ENCODE measurements at regions not wholly inside any gene's neighbourhood (a gene's known extent, or its start where the extent isn't known, plus 50 kb on each side); places are given as distances from the start of the nearest gene placed in this dataset.

DNA sequence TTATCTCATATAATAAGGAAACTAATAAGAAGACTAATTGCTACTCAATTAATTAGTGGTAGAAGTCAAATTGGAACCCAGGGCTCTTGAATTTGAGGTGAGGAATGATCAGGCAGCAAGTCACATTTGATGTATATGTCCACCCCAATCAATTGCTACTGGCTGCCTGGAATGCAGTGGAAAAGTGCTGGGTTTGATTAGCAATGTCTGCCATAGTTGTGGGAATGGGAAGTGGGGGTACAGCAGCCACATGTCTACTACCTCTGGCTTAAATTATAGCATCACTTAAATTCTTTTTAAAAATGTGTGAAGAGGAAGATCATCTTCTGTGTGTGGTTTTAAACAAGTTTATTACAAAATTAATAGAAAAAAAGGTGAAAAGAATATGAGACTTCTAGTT is 50.8 kb upstream of the NAV2 start:
- no peak for DNase-seq

GRCh38 chr11:19660076-19660475 is 52.6 kb upstream of the NAV2 start:
- no peak for DNase-seq

DNA sequence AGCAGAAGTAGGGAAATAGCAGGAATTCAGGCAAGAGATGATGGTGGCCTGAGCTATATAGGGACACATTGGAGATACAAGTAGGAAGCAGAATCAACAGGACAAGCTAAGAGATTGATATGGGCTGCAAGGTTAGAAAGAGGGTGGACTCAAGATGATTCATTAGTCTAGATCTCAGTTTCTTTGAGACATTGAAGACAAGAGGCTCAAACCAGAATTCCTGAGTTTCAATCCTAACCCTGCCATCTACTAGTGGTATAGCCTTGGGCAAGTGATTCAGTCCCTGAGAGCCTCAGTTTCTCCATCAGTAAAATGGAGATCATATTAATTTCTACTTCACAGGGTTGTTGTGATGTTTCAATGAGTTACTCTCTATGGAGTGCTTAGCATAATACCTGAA is 53.1 kb upstream of the NAV2 start:
- no peak for DNase-seq

GRCh38 chr11:19658344-19658743 is 54.3 kb upstream of the NAV2 start:
- no peak for DNase-seq

GRCh38 chr11:19656140-19656541 is 56.5 kb upstream of the NAV2 start:
- no peak for DNase-seq

GRCh38 chr11:19652623-19653375 is 59.8 kb upstream of the NAV2 start:
- no peak for DNase-seq

DNA sequence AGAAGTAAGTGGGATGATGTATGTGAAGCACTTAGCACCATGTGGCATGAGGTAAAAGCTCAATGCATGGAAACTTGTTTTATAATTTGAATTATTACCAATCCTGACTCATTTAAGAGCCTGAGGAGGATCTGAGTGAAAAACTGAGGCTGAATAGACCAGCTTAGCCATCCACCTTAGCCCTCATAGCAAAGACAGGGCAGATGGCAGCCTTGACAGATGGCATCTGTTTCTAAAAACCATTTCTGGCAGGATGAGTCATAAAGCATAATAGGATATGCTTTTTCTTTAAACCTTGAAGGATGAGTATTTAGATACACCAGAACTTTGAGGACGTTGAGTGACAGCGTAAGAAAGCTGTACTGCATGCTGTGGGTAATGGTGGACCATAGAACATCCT is 61.0 kb upstream of the NAV2 start:
- no peak for DNase-seq

- no peak for DNase-seq
Observed at GRCh38 chr11:19651028-19651427, 61.6 kb upstream of the NAV2 start.

DNA sequence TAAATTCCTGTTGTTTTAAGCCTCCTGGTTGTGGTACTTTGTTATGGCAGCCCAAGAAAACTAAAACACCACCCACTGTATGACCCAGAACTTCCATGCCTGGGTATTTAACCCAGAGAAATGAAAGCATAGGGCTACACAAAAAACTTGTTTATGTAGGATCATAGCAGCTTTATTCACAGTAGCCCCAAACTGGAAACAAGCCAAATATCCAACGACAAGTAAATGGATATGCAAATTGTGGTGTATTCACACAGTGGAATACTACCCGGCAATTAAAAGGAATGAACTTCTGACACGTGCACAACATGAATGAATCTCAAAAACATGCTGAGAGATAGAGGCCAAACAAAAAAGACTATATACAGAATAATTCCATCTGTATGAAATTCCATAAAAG is 62.2 kb upstream of the NAV2 start:
- DNase-seq, result no peak

- DNase-seq, result no peak
Observed at GRCh38 chr11:19649751-19650150, 62.9 kb upstream of the NAV2 start.

DNA sequence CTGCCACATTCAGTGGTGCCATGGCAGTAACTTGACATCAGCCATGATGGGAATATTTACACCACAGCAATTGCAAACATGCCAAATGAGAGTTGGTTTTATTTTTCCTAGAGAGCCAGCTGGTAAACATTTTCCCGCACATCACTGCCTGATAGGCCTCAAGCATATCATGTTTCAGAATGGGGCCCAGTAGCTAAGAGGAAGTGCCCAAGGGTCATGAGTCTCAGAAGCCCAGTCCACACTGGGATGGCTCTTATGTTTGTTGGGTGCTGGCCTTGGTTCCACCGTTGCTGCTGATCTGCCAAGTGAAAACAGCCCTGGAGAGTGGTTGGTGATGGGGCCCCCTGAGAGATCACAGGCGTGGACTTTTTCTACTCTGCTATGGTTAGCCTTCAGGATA is 64.3 kb upstream of the NAV2 start:
- DNase-seq, result no peak

DNA sequence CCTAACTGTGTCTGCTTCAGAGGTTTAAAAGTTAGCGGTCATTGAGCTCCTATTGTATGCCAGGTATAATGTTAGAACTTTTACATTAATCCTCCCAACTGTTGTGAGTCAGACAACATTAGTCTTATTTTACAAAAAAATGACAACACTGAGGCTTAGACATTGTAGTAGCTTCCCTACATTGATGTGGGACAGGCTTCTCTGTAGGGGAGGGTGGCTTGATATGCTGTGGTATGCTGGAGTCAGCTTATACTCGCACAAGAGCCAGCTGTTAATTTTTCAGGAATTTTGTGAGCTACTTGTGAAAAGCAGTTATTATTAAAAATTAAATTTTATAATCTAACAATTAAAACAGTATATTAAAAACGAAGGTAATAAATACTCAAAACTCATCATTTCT is 64.8 kb upstream of the NAV2 start:
- no peak for DNase-seq

GRCh38 chr11:19646921-19647320 is 65.7 kb upstream of the NAV2 start:
- no peak for DNase-seq

GRCh38 chr11:19646308-19646707 is 66.3 kb upstream of the NAV2 start:
- DNase-seq, result no peak

DNA sequence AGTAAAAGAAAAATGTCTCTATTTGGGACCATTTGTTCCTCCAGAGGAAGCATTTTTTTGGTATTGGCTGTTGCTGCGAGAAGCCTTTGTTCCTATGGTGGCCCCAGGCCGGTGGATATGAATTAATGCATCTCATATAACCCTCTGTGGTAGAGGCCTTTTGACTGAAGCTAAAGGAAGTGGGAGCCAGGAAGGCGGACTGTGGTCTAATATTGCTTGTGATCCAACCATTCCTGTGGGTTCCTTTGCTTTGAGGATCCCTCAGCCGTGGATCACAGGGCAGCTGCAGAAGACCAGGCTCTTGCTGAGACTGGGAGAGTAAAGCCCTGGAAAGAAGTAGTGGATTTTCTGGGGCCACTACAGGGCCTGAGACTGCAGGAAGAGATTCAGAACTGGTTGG is 68.3 kb upstream of the NAV2 start:
- DNase-seq, result no peak

GRCh38 chr11:19642185-19643158 is 70.2 kb upstream of the NAV2 start:
- DNase-seq, result no peak

- DNase-seq, result no peak
Observed at GRCh38 chr11:19639603-19640105, 73.0 kb upstream of the NAV2 start.

- DNase-seq, result no peak
Observed at GRCh38 chr11:19635332-19635731, 77.3 kb upstream of the NAV2 start.

DNA sequence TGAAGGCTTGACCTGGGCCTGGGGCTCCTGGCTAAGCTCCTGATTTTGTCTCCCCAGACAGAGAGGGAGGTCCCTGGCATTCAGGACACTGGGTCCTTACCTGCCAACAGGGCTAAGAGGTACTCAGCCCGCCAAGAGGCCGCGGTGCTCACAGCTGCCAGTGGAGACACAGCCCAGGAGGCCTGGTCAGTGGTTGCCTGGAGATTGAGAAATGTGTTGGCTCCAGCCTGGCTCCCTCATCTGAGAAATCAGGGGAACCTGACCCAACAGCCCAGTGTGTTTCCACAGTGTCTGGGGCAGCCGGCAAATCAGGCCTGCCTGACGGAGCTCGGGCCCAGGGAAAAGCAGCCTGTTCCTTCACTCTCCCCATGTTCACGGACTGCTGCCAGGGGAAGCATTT is 79.4 kb upstream of the NAV2 start:
- DNase-seq, result no peak

- DNase-seq, result no peak
Observed at GRCh38 chr11:19632499-19632834, 80.2 kb upstream of the NAV2 start.

GRCh38 chr11:19631712-19632498 is 80.7 kb upstream of the NAV2 start:
- DNase-seq, result no peak

DNA sequence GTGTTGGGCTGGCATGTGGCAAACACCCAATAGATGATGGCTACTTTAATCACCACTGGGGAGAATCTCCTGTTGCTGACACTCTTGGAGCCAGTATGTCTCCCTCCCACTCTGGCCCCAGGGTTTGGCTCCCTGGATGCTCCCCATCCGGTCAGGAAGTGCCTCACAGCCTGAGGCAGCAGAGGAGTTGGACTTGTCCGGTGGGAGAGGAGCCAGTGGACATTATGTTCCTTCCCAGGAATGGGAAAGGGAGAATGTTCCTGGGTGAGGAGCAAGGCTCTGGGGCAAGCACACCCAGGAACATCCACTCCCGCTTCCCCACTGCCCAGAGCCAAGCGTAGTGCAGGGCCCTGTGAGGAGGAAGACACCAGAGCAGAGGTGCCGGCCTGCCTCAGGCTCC is 84.6 kb upstream of the NAV2 start:
- no peak for DNase-seq

DNA sequence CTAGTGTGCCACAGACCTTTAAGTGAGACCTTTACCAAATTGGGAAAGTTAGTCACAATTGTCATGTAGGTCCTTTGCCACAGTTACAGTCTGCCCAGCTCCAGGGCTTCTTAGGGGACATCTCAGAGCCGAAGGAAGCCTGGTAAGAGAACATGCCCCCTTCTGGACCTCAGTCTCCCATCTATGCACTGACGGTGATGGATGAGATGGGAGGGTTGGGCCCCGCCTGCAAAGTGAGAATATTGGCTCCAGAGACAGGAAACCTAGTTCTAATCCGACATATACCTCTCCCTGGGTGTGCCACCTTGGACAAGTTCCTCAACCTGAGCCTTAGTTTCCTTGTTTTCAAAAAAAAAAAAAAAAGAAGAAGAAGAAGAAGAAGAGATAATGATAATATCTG is 85.1 kb upstream of the NAV2 start:
- no peak for DNase-seq
